ENCODE measurements at regions not wholly inside any gene's neighbourhood (a gene's known extent, or its start where the extent isn't known, plus 50 kb on each side); places are given as distances from the start of the nearest gene placed in this dataset.
"Not testable (repeated sequence)": the region's sequence is repeated elsewhere in the genome, so short reads cannot be mapped to it uniquely, and the experiment has no call there.

- Histone ChIP-seq H3K36me3 (ENCODE audit: control insufficient read depth in 1 of 2, insufficient read depth in 2 of 2, low read length in 2 of 2) (no peaks in the 10 kb centered on the region), H3K27me3 (ENCODE audit: low read depth, low read length) (no peaks in the 10 kb centered on the region), H3K9me3 (ENCODE audit: control insufficient read depth in 1 of 2, low read length in 2 of 2) (no peaks in the 10 kb centered on the region), H3K27ac (ENCODE audit: low read length) (no peak overlapping the region), H3K4me1 (ENCODE audit: control insufficient read depth in 1 of 2, insufficient read depth in 2 of 2, low read length in 2 of 2) (no peaks in the 10 kb centered on the region), H3K4me3 (ENCODE audit: low read depth in 1 of 2, low read length in 2 of 2) (no peak overlapping the region)
Measured at GRCh38 chr10:57353403-57354003, 914.2 kb downstream of the IPMK start.

- H3K9me3 ChIP-seq (ENCODE audit: control insufficient read depth in 1 of 2, low read length in 2 of 2): no peaks in the 10 kb centered on the region
- H3K27ac ChIP-seq (ENCODE audit: low read length): no peak overlapping the region
- no peaks in the 10 kb centered on the region for H3K4me1 ChIP-seq (ENCODE audit: control insufficient read depth in 1 of 2, insufficient read depth in 2 of 2, low read length in 2 of 2)
- H3K4me3 ChIP-seq (ENCODE audit: low read depth in 1 of 2, low read length in 2 of 2): no peak overlapping the region
- H3K36me3 ChIP-seq (ENCODE audit: control insufficient read depth in 1 of 2, insufficient read depth in 2 of 2, low read length in 2 of 2): no peaks in the 10 kb centered on the region
- H3K27me3 ChIP-seq (ENCODE audit: low read depth, low read length): no peaks in the 10 kb centered on the region
Measured at GRCh38 chr10:57351076-57351475, 916.6 kb downstream of the IPMK start.

- H3K9me3 ChIP-seq (ENCODE audit: control insufficient read depth in 1 of 2, low read length in 2 of 2): peaks cover 7 to 15% of the 10 kb centered on the region in 2 donors
- H3K36me3 ChIP-seq (ENCODE audit: control insufficient read depth in 1 of 2, insufficient read depth in 2 of 2, low read length in 2 of 2): no peaks in the 10 kb centered on the region
- H3K4me1 ChIP-seq (ENCODE audit: control insufficient read depth in 1 of 2, insufficient read depth in 2 of 2, low read length in 2 of 2): no peaks in the 10 kb centered on the region
- H3K27me3 ChIP-seq (ENCODE audit: low read depth, low read length): no peaks in the 10 kb centered on the region
- no peak overlapping the region for H3K4me3 ChIP-seq (ENCODE audit: low read depth in 1 of 2, low read length in 2 of 2)
- no peak overlapping the region for H3K27ac ChIP-seq (ENCODE audit: low read length)
Measured at GRCh38 chr10:57341294-57341693, 926.4 kb downstream of the IPMK start.

- no peaks in the 10 kb centered on the region for H3K27me3 ChIP-seq (ENCODE audit: low read depth, low read length)
Measured at GRCh38 chr10:57338823-57339558, 928.7 kb downstream of the IPMK start.

GRCh38 chr10:57336865-57337264 lies 930.8 kb downstream of the IPMK start:
- Histone ChIP-seq H3K36me3 (ENCODE audit: control insufficient read depth in 1 of 2, insufficient read depth in 2 of 2, low read length in 2 of 2) (no peaks in the 10 kb centered on the region), H3K9me3 (ENCODE audit: control insufficient read depth in 1 of 2, low read length in 2 of 2) (no peaks in the 10 kb centered on the region), H3K27ac (ENCODE audit: low read length) (no peak overlapping the region), H3K4me1 (ENCODE audit: control insufficient read depth in 1 of 2, insufficient read depth in 2 of 2, low read length in 2 of 2) (no peaks in the 10 kb centered on the region), H3K4me3 (ENCODE audit: low read depth in 1 of 2, low read length in 2 of 2) (no peak overlapping the region), H3K27me3 (ENCODE audit: low read depth, low read length) (no peaks in the 10 kb centered on the region)

More at GRCh38 chr10:57338823-57339558, 928.7 kb downstream of the IPMK start:
- H3K4me1 ChIP-seq (ENCODE audit: control insufficient read depth in 1 of 2, insufficient read depth in 2 of 2, low read length in 2 of 2): no peaks in the 10 kb centered on the region
- H3K27ac ChIP-seq (ENCODE audit: low read length): no peak overlapping the region
- peaks cover 7 to 11% of the 10 kb centered on the region in 2 donors for H3K9me3 ChIP-seq (ENCODE audit: control insufficient read depth in 1 of 2, low read length in 2 of 2)
- H3K4me3 ChIP-seq (ENCODE audit: low read depth in 1 of 2, low read length in 2 of 2): no peak overlapping the region
- no peaks in the 10 kb centered on the region for H3K36me3 ChIP-seq (ENCODE audit: control insufficient read depth in 1 of 2, insufficient read depth in 2 of 2, low read length in 2 of 2)

GRCh38 chr10:57336341-57336740 lies 931.4 kb downstream of the IPMK start:
- H3K4me1 ChIP-seq (ENCODE audit: control insufficient read depth in 1 of 2, insufficient read depth in 2 of 2, low read length in 2 of 2): no peaks in the 10 kb centered on the region

GRCh38 chr10:57334523-57334922 lies 933.2 kb downstream of the IPMK start:
- no peaks in the 10 kb centered on the region for H3K9me3 ChIP-seq (ENCODE audit: control insufficient read depth in 1 of 2, low read length in 2 of 2)
- no peaks in the 10 kb centered on the region for H3K4me1 ChIP-seq (ENCODE audit: control insufficient read depth in 1 of 2, insufficient read depth in 2 of 2, low read length in 2 of 2)
- no peak overlapping the region for H3K4me3 ChIP-seq (ENCODE audit: low read depth in 1 of 2, low read length in 2 of 2)
- no peaks in the 10 kb centered on the region for H3K36me3 ChIP-seq (ENCODE audit: control insufficient read depth in 1 of 2, insufficient read depth in 2 of 2, low read length in 2 of 2)
- no peak overlapping the region for H3K27ac ChIP-seq (ENCODE audit: low read length)
- H3K27me3 ChIP-seq (ENCODE audit: low read depth, low read length): no peaks in the 10 kb centered on the region

More at GRCh38 chr10:57336341-57336740, 931.4 kb downstream of the IPMK start:
- H3K36me3 ChIP-seq (ENCODE audit: control insufficient read depth in 1 of 2, insufficient read depth in 2 of 2, low read length in 2 of 2): no peaks in the 10 kb centered on the region
- H3K27ac ChIP-seq (ENCODE audit: low read length): no peak overlapping the region
- no peak overlapping the region for H3K4me3 ChIP-seq (ENCODE audit: low read depth in 1 of 2, low read length in 2 of 2)
- no peaks in the 10 kb centered on the region for H3K27me3 ChIP-seq (ENCODE audit: low read depth, low read length)
- H3K9me3 ChIP-seq (ENCODE audit: control insufficient read depth in 1 of 2, low read length in 2 of 2): no peaks in the 10 kb centered on the region

- no peaks in the 10 kb centered on the region for H3K9me3 ChIP-seq (ENCODE audit: control insufficient read depth in 1 of 2, low read length in 2 of 2)
- H3K27ac ChIP-seq (ENCODE audit: low read length): no peak overlapping the region
- no peak overlapping the region for H3K4me3 ChIP-seq (ENCODE audit: low read depth in 1 of 2, low read length in 2 of 2)
- no peaks in the 10 kb centered on the region for H3K36me3 ChIP-seq (ENCODE audit: control insufficient read depth in 1 of 2, insufficient read depth in 2 of 2, low read length in 2 of 2)
- no peaks in the 10 kb centered on the region for H3K4me1 ChIP-seq (ENCODE audit: control insufficient read depth in 1 of 2, insufficient read depth in 2 of 2, low read length in 2 of 2)
- no peaks in the 10 kb centered on the region for H3K27me3 ChIP-seq (ENCODE audit: low read depth, low read length)
Measured at GRCh38 chr10:57333880-57334279, 933.8 kb downstream of the IPMK start.

- not testable (repeated sequence) for H3K36me3 ChIP-seq (ENCODE audit: control insufficient read depth in 1 of 2, insufficient read depth in 2 of 2, low read length in 2 of 2); H3K27me3 ChIP-seq (ENCODE audit: low read depth, low read length); H3K4me3 ChIP-seq (ENCODE audit: low read depth in 1 of 2, low read length in 2 of 2)
Measured at GRCh38 chr10:57321400-57321854, 946.3 kb downstream of the IPMK start.

GRCh38 chr10:57320416-57320815 lies 947.3 kb downstream of the IPMK start:
- Histone ChIP-seq H3K9me3 (ENCODE audit: control insufficient read depth in 1 of 2, low read length in 2 of 2) (no peaks in the 10 kb centered on the region), H3K27ac (ENCODE audit: low read length) (no peak overlapping the region), H3K27me3 (ENCODE audit: low read depth, low read length) (no peaks in the 10 kb centered on the region), H3K4me3 (ENCODE audit: low read depth in 1 of 2, low read length in 2 of 2) (no peak overlapping the region), H3K4me1 (ENCODE audit: control insufficient read depth in 1 of 2, insufficient read depth in 2 of 2, low read length in 2 of 2) (no peaks in the 10 kb centered on the region), H3K36me3 (ENCODE audit: control insufficient read depth in 1 of 2, insufficient read depth in 2 of 2, low read length in 2 of 2) (no peaks in the 10 kb centered on the region)

More at GRCh38 chr10:57321400-57321854, 946.3 kb downstream of the IPMK start:
- H3K4me1 ChIP-seq (ENCODE audit: control insufficient read depth in 1 of 2, insufficient read depth in 2 of 2, low read length in 2 of 2); H3K27ac ChIP-seq (ENCODE audit: low read length); H3K9me3 ChIP-seq (ENCODE audit: control insufficient read depth in 1 of 2, low read length in 2 of 2): not testable (repeated sequence)

GRCh38 chr10:57314046-57314445 lies 953.0 kb upstream of the ZWINT start:
- H3K4me3 ChIP-seq (ENCODE audit: low read depth in 1 of 2, low read length in 2 of 2): no peak overlapping the region
- no peaks in the 10 kb centered on the region for H3K27me3 ChIP-seq (ENCODE audit: low read depth, low read length)
- H3K4me1 ChIP-seq (ENCODE audit: control insufficient read depth in 1 of 2, insufficient read depth in 2 of 2, low read length in 2 of 2): no peaks in the 10 kb centered on the region
- no peaks in the 10 kb centered on the region for H3K9me3 ChIP-seq (ENCODE audit: control insufficient read depth in 1 of 2, low read length in 2 of 2)
- no peak overlapping the region for H3K27ac ChIP-seq (ENCODE audit: low read length)
- no peaks in the 10 kb centered on the region for H3K36me3 ChIP-seq (ENCODE audit: control insufficient read depth in 1 of 2, insufficient read depth in 2 of 2, low read length in 2 of 2)
